Lung (tissue), 11 donors: ENCODE measurements at regions not wholly inside any gene's neighbourhood (a gene's known extent, or its start where the extent isn't known, plus 50 kb on each side); places are given as distances from the start of the nearest gene placed in this dataset.

Experiments
- ATAC-seq: fragments of 200-7000 bp; cut with Tn5 transposase; one replicate; pipeline ENCODE4 v1.9.1; 2020; ENCODE audit warnings: moderate number of reproducible peaks; ENCODE audit not compliant: insufficient read depth, low FRiP score
- DNase-seq, 3 donors: peaks; one replicate each; pipeline ENCODE4 v3.0.0-alpha.2; 2013 to 2017
- H3K27ac ChIP-seq, 2 donors: one replicate each; pipeline ENCODE4 v1.5.1; 2013; ENCODE audit warnings: mild to moderate bottlenecking in 2 of 2, moderate library complexity in 2 of 2, control low read depth in 1 of 2, inconsistent platforms in 1 of 2, low read depth in 1 of 2, low read length in 1 of 2
- H3K27me3 ChIP-seq, 3 donors: one replicate each; pipeline ENCODE4 v1.5.1; 2013; ENCODE audit warnings: low read length in 2 of 3; ENCODE audit not compliant: control insufficient read depth in 3 of 3, insufficient read depth in 3 of 3
- H3K36me3 ChIP-seq, 4 donors: one replicate each; pipeline ENCODE4 v1.5.1; 2013; ENCODE audit warnings: low read length in 4 of 4, mild to moderate bottlenecking in 1 of 4, moderate library complexity in 1 of 4; ENCODE audit not compliant: control insufficient read depth in 4 of 4, insufficient read depth in 4 of 4
- H3K4me1 ChIP-seq, 5 donors: one replicate each; pipeline ENCODE4 v1.5.1; 2013; ENCODE audit warnings: low read length in 5 of 5, mild to moderate bottlenecking in 2 of 5, moderate library complexity in 1 of 5; ENCODE audit not compliant: control insufficient read depth in 5 of 5, insufficient read depth in 5 of 5
- H3K4me3 ChIP-seq: one replicate; pipeline ENCODE4 v1.5.1; 2013; ENCODE audit warnings: mild to moderate bottlenecking, control low read depth, moderate library complexity
- H3K9ac ChIP-seq, 2 donors: one replicate each; pipeline ENCODE4 v1.5.1; 2013; ENCODE audit warnings: low read length in 2 of 2, control low read depth in 1 of 2; ENCODE audit not compliant: insufficient read depth in 1 of 2
- H3K9me3 ChIP-seq, 4 donors: one replicate each; pipeline ENCODE4 v1.5.1; 2013; ENCODE audit warnings: low read length in 3 of 4, mild to moderate bottlenecking in 1 of 4, moderate library complexity in 1 of 4; ENCODE audit not compliant: control insufficient read depth in 4 of 4, insufficient read depth in 3 of 4
- WGBS, 2 donors: extraction: QIAGEN DNeasy Blood & Tissue Kit; methylation state at CpG; one replicate each; pipeline ENCODE4 v1.1.7; 2013; 5-methylcytosine and 5-hydroxymethylcytosine counted together
- TF ChIP-seq, protein P1 (sequence below): IDR thresholded peaks from 2 replicates; pipeline ENCODE4 v1.5.1; 2012; ENCODE audit warnings: mild to moderate bottlenecking; ENCODE audit errors: control extremely low read depth, extremely low read depth
- donor health status: control.
- donor health status: control.
- donor health status: Bipolar disorder and iron deficiency.
- donor health status: healthy.
- donor health status: DM: yes; HTN: yes; CAD: no.

GRCh38 chr7:157487046-157487770, 150.4 kb downstream of the DNAJB6 start:
- no peak for ATAC-seq

GRCh38 chr7:157488281-157488680, 151.5 kb downstream of the DNAJB6 start:
- H3K9me3 ChIP-seq, result peaks cover 0 to 5% (median 2%) of the 10 kb centered on the region in 4 donors
- no peak overlapping the region for H3K9ac ChIP-seq
- no peak overlapping the region for H3K4me3 ChIP-seq
- no peaks in the 10 kb centered on the region for H3K4me1 ChIP-seq
- no peak for ATAC-seq
- 88 to 94% methylated on average over 24 of the region's 24 CpGs for whole genome bisulfite sequencing, 2 donors
- TF ChIP-seq, protein P1, sequence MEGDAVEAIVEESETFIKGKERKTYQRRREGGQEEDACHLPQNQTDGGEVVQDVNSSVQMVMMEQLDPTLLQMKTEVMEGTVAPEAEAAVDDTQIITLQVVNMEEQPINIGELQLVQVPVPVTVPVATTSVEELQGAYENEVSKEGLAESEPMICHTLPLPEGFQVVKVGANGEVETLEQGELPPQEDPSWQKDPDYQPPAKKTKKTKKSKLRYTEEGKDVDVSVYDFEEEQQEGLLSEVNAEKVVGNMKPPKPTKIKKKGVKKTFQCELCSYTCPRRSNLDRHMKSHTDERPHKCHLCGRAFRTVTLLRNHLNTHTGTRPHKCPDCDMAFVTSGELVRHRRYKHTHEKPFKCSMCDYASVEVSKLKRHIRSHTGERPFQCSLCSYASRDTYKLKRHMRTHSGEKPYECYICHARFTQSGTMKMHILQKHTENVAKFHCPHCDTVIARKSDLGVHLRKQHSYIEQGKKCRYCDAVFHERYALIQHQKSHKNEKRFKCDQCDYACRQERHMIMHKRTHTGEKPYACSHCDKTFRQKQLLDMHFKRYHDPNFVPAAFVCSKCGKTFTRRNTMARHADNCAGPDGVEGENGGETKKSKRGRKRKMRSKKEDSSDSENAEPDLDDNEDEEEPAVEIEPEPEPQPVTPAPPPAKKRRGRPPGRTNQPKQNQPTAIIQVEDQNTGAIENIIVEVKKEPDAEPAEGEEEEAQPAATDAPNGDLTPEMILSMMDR, result no peak
- peaks cover 0 to 12% (median 0%) of the 10 kb centered on the region in 3 donors for H3K27me3 ChIP-seq
- H3K36me3 ChIP-seq, result no peaks in the 10 kb centered on the region
- no peak overlapping the region for H3K27ac ChIP-seq
- peak in 1 of 3 donors; percentile 7 for DNase-seq

More at GRCh38 chr7:157487046-157487770, 150.4 kb downstream of the DNAJB6 start:
- Histone ChIP-seq H3K27me3 (peaks cover 0 to 12% (median 0%) of the 10 kb centered on the region in 3 donors), H3K4me1 (no peaks in the 10 kb centered on the region), H3K4me3 (no peak overlapping the region), H3K36me3 (no peaks in the 10 kb centered on the region), H3K9me3 (peaks cover 0 to 5% (median 2%) of the 10 kb centered on the region in 4 donors), H3K27ac (no peak overlapping the region), H3K9ac (no peak overlapping the region)
- TF ChIP-seq, protein P1, result no peak
- no peak for DNase-seq
- WGBS, 2 donors, result 85 to 89% methylated on average over 24 of the region's 24 CpGs

DNA sequence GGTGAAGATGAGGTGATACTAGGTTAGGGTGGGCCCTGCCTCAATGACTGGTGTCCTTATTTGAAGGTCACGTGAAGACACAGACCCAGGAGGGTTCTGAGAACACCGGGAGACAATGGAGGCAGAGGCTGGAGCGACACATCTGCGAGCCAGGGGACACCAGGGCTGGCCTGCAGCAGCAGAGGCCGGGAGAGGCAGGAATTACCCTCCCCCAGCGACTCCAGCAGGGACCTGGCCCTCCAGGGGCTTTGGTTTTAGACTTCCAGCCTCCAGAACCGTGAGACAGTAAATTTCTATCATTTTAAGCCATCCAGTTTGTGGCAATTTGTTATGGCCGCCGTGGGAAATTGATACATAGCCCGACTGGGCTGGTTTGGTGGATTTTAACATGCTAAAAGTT, 152.2 kb downstream of the DNAJB6 start:
- no peak overlapping the region for H3K9ac ChIP-seq
- TF ChIP-seq, protein P1, result no peak
- DNase-seq, result peak in 1 of 3 donors; percentile 3
- H3K4me1 ChIP-seq, result no peaks in the 10 kb centered on the region
- H3K9me3 ChIP-seq, result peaks cover 0 to 5% (median 3%) of the 10 kb centered on the region in 4 donors
- peaks cover 0 to 12% (median 0%) of the 10 kb centered on the region in 3 donors for H3K27me3 ChIP-seq
- no peak for ATAC-seq
- no peaks in the 10 kb centered on the region for H3K36me3 ChIP-seq
- WGBS, 2 donors, result 90 to 91% methylated on average over 10 of the region's 10 CpGs
- H3K27ac ChIP-seq, result no peak overlapping the region
- H3K4me3 ChIP-seq, result no peak overlapping the region
